Erythroblast (primary cell): ENCODE measurements at regions not wholly inside any gene's neighbourhood (a gene's known extent, or its start where the extent isn't known, plus 50 kb on each side); places are given as distances from the start of the nearest gene placed in this dataset.
"Not testable (repeated sequence)": the region's sequence is repeated elsewhere in the genome, so short reads cannot be mapped to it uniquely, and the experiment has no call there.

Experiments
- GATA1 ChIP-seq: IDR thresholded peaks from 2 replicates; pipeline ENCODE4 v1.6.1; 2011; ENCODE audit warnings: low read depth, mild to moderate bottlenecking, control low read depth, low read length, moderate library complexity
- POLR2A ChIP-seq: IDR thresholded peaks from 2 replicates; pipeline ENCODE4 v1.6.1; 2011; ENCODE audit warnings: mild to moderate bottlenecking, low read length

DNA sequence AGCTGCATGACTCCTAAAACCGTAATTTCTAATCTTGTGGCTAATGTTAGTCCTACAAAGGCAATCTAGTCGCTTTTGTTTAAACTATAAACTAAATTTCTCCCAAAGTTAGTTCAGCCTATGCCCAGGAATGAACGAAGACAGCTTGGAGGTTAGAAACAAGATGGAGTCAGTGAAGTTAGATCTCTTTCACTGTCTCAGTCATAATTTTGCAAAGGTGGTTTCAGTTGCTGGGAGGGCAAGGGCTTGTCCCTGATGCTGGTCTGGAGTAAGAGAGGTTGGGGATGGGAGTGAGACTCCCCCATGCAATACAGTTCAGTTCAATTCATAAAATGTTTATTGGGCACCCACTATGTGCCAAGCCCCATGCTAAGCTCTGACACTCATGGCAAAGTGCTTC, 362.1 kb downstream of the TYW1 start:
- not testable (repeated sequence) for TF ChIP-seq POLR2A, GATA1
